Stimulated activated effector memory CD8-positive, alpha-beta T cell treated with anti-CD3 and anti-CD28 coated beads, Interleukin-12 subunit alpha, Interleukin-12 subunit beta, amount 100 ng/mL, for 72 hours (primary cell): ENCODE measurements at regions not wholly inside any gene's neighbourhood (a gene's known extent, or its start where the extent isn't known, plus 50 kb on each side); places are given as distances from the start of the nearest gene placed in this dataset.
"Not testable (repeated sequence)": the region's sequence is repeated elsewhere in the genome, so short reads cannot be mapped to it uniquely, and the experiment has no call there.

Experiments
- ATAC-seq: fragments of 150-1000 bp; cut with Tn5 transposase; 2 replicates; pipeline ENCODE4 v1.10.0; 2021
- DNase-seq, 2 donors: peaks; one replicate each; pipeline ENCODE4 v3.0.0; 2021 to 2022; ENCODE audit warnings: low spot score in 2 of 2
- H3K27ac Mint-ChIP-seq: one replicate; pipeline ENCODE4 v1.8.0; 2022; ENCODE audit warnings: mild to moderate bottlenecking, mixed read lengths
- H3K36me3 Mint-ChIP-seq: one replicate; pipeline ENCODE4 v1.8.0; 2022; ENCODE audit warnings: mild to moderate bottlenecking, mixed read lengths
- H3K4me1 Mint-ChIP-seq: one replicate; pipeline ENCODE4 v1.8.0; 2022; ENCODE audit warnings: mixed read lengths
- H3K4me3 Mint-ChIP-seq: one replicate; pipeline ENCODE4 v1.8.0; 2022; ENCODE audit warnings: mild to moderate bottlenecking, mixed read lengths
- H3K9me3 Mint-ChIP-seq: one replicate; pipeline ENCODE4 v1.8.0; 2022; ENCODE audit warnings: mixed read lengths

DNA sequence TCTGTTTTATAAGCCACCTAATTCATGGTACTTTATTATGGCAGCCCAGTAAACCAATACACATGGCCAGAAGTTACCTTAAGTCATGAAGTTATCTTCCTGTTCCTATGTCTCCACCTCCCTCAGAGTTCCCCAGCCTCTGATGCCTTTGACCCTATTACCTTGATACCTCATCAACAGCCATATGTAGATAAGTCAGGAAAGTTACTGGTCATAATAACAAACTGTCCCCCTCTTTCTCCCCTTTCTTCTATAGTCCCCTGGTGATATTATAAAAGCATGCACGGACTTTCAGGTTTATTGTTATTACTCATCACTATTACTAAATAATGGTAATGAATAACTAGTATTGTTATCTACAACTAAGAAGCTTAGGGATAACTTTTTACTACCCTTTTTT lies 168.9 kb upstream of the FER start:
- no peak overlapping the region for H3K4me3 Mint-ChIP-seq
- H3K27ac Mint-ChIP-seq: no peak overlapping the region
- ATAC-seq (no peak), DNase-seq (no peak)
- peaks cover 2% of the 10 kb centered on the region for H3K9me3 Mint-ChIP-seq
- no peaks in the 10 kb centered on the region for H3K4me1 Mint-ChIP-seq
- H3K36me3 Mint-ChIP-seq: no peaks in the 10 kb centered on the region

DNA sequence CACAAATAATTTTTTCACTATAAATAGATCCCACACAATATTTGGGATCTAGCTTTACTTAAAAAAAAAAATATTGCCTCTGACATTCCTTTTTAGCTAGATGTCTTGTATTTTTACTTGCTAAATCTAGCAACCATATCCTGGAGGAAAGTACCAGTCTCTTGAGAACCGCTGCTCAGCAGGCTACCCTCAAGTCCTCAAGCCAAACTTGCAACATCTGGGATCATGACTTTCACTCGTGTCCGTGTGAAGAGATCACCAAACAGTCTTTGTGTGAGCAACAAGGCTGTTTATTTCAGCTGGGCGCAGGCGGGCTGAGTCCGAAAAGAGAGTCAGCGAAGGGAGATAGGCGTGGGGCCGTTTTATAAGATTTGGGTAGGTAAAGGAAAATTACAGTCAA lies 180.3 kb upstream of the FER start:
- H3K9me3 Mint-ChIP-seq: peaks cover 1% of the 10 kb centered on the region
- H3K27ac Mint-ChIP-seq: no peak overlapping the region
- DNase-seq (no peak), ATAC-seq (no peak)
- H3K4me3 Mint-ChIP-seq: no peak overlapping the region
- H3K36me3 Mint-ChIP-seq: no peaks in the 10 kb centered on the region
- H3K4me1 Mint-ChIP-seq: no peaks in the 10 kb centered on the region

DNA sequence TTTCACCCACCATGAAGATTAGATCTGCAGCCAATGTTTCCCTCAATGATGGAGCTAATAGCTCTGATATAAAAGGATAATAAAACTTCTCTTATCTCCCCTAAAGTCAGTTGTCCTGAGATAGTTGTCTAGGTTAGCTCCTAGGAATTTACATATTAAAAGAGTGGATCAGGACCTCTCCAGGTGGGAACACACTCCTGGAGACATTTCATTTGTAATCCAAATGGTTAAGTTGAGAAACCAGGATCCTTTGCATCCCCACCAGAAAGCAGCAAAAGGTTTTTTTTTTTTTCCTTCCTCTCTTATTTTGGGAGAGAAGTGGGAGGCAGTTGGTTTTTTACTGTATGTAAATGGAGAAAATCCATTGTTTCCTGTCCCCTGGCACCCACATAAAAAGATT lies 182.5 kb upstream of the FBXL17 start:
- Mint-ChIP-seq H3K4me1 (no peaks in the 10 kb centered on the region), H3K27ac (no peak overlapping the region), H3K36me3 (no peaks in the 10 kb centered on the region), H3K9me3 (no peaks in the 10 kb centered on the region), H3K4me3 (no peak overlapping the region)
- no peak for DNase-seq
- ATAC-seq: no peak

DNA sequence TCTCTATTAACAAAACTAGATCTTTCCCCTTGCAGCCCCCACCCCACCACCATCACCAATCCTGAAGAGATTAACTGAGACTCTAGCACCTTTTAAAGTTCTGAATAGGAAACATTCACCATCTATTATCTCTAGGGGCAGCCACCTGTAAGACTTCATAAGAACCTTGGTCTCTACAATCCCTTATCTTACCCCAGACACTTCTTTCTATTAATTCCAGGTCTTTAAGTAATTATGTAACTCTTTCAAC lies 180.2 kb upstream of the FBXL17 start:
- Mint-ChIP-seq H3K27ac (no peak overlapping the region), H3K4me1 (no peaks in the 10 kb centered on the region), H3K4me3 (no peak overlapping the region), H3K9me3 (no peaks in the 10 kb centered on the region), H3K36me3 (no peaks in the 10 kb centered on the region)
- no peak for ATAC-seq
- no peak for DNase-seq

DNA sequence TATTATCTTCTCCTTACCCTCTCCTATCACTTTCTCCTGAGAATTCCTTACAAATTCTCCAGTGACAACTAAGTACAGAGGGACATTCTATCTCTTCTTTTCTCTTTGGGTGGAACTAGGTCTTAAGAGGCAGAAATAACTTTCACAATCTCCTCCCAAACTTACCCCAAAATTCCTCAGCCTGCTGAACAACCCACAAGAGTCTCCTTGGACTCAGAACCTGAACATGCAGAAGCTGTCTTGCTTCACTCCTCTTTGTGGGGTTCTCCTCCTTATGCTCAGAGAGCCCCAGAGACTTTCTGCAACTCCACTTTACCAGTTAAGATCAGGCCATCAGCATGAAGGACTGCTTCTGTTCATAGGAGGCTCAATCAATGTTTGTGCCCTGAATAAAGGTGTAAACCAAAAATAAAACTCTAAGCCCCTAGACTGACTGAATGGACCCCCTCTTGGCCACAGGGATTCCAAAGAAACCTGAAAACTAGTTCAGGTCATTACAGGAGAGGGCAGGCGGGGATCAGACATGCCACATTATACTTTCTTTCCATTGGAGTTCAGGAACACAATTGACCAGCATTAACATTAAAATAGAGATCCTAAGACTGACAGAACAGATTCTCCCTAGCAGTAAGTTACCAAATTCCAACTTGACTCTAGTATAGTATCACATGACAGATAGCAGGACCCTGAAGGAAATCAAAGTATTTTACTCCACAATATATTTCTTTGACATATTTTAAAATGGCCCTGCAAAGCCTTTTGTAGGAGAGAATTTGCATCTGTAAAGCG lies 179.7 kb upstream of the FBXL17 start:
- Mint-ChIP-seq H3K27ac (no peak overlapping the region), H3K4me3 (no peak overlapping the region), H3K9me3 (no peaks in the 10 kb centered on the region), H3K4me1 (no peaks in the 10 kb centered on the region), H3K36me3 (no peaks in the 10 kb centered on the region)
- no peak for DNase-seq
- no peak for ATAC-seq

DNA sequence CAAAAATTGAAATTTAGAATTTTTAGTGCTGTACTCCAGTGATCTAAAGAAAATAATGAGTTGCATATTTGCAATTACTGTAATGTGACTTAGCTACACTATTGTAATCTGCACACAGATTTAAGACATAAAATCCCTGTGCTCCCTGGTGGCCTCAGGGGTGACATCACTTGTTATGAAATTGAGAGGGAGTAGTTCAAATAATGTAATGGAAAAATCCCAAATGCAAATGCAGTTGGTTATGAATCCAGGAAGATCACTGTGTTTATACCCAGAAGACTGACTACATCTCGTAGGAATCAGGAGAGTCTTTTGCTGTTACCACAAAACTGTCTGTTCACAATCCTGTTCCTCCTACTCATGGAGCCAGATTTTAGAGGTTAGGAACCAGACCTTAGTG lies 178.7 kb upstream of the FBXL17 start:
- Mint-ChIP-seq H3K9me3 (no peaks in the 10 kb centered on the region), H3K36me3 (no peaks in the 10 kb centered on the region), H3K27ac (no peak overlapping the region), H3K4me3 (no peak overlapping the region), H3K4me1 (no peaks in the 10 kb centered on the region)
- DNase-seq: no peak
- no peak for ATAC-seq

DNA sequence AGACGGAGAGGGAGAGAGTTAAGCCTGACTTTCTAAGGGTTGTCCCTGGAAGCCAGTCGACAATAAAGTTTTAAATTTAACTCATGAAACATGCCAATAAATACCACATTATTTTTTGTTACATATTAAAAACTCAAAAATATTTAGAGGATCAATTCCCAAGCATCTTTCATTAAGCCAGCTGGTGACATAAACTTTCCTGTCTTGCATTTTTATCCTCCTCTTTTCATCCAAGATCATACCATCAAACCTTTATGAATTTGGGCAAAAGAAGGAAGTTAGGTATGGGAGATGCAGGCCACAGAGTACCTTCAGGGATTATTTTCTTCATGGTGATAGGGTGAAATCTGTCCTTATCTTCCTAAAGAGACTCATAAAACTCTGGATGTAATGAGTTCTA lies 178.3 kb upstream of the FBXL17 start:
- Mint-ChIP-seq H3K36me3 (no peaks in the 10 kb centered on the region), H3K4me3 (no peak overlapping the region), H3K4me1 (no peaks in the 10 kb centered on the region), H3K9me3 (no peaks in the 10 kb centered on the region), H3K27ac (no peak overlapping the region)
- ATAC-seq (no peak), DNase-seq (no peak)

DNA sequence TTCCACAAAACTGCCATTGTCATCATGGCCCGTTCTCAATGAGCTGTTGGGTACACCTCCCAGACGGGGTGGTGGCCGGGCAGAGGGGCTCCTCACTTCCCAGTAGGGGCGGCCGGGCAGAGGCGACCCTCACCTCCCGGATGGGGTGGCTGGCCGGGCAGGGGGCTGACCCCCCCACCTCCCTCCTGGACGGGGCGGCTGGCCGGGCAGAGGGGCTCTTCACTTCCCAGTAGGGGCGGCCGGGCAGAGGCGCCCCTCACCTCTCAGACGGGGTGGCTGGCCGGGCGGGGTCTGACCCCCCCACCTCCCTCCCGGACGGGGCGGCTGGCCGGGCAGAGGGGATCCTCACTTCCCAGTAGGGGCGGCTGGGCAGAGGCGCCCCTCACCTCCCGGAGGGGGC lies 176.9 kb upstream of the FBXL17 start:
- H3K36me3 Mint-ChIP-seq, ATAC-seq, H3K4me3 Mint-ChIP-seq, H3K27ac Mint-ChIP-seq, DNase-seq, H3K9me3 Mint-ChIP-seq, H3K4me1 Mint-ChIP-seq: not testable (repeated sequence)

DNA sequence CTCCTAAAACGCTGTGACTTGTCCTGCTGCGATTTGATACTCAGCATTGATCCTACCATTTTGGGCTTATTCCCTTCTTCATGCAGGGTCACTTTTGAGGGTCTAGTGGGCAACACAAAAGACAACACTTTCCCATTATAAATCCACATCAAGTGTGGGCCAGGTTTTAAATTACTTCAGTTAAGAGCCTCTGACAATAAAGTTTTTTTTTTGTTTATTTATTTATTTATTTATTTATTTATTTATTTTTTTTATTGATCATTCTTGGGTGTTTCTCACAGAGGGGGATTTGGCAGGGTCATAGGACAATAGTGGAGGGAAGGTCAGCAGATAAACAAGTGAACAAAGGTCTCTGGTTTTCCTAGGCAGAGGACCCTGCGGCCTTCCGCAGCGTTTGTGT lies 176.2 kb upstream of the FBXL17 start:
- not testable (repeated sequence) for H3K4me1 Mint-ChIP-seq, H3K9me3 Mint-ChIP-seq, DNase-seq, ATAC-seq, H3K27ac Mint-ChIP-seq, H3K4me3 Mint-ChIP-seq, H3K36me3 Mint-ChIP-seq

DNA sequence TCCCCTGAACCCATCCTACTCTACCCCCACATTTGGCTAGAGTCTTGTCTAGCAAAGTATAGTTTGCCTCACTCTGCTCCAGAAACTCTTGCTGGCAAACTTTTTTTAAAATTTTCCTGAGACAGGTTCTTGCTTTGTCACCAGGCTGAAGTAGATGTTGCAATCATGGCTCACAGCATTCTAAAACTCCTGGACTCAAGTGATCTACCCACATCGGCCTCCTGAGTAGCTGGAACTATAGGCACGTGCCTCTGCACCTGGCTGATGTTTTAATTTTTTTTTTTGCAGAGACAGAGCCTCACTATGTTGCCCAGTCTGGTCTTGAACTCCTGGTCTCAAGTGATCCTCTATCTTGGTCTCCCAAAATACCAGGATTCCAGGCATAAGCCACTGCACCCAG lies 175.8 kb upstream of the FBXL17 start:
- H3K4me3 Mint-ChIP-seq: no peak overlapping the region
- H3K4me1 Mint-ChIP-seq: no peaks in the 10 kb centered on the region
- H3K36me3 Mint-ChIP-seq: no peaks in the 10 kb centered on the region
- H3K27ac Mint-ChIP-seq: no peak overlapping the region
- no peaks in the 10 kb centered on the region for H3K9me3 Mint-ChIP-seq
- ATAC-seq (no peak), DNase-seq (no peak)

DNA sequence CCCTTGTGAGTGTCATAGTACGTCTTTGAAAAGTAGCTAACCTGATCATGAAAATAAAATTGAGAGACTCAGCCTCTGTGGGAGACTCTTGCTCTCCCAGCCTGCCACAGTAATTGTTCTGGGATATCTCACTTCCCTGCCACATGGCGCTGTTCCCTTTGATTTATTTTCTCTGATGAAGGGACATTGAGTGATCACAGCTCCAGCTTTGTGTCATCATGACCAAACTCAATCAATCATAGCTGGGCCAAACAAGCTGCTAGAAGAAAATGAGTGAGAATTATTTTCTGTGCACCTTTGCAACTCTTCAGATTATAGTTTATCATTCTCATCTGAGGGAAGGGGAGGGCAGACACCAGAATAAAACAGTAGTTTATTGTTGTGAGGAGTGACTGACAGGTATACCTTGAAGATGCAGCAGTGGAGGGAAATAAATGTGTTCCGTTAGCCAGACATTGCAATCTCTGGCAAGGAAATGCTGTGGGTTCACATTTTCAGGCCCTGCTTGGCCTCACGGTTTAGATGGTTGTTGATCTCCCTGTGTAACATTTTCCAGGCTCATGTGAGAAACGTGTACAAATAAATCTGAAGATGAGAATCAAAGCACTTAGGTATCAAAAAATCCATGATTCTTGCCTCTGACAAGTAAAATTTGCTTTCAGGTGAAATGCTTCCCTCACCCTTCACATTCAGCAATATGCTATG lies 174.7 kb upstream of the FBXL17 start:
- H3K9me3 Mint-ChIP-seq: no peaks in the 10 kb centered on the region
- ATAC-seq (no peak), DNase-seq (no peak)
- no peaks in the 10 kb centered on the region for H3K36me3 Mint-ChIP-seq
- no peak overlapping the region for H3K4me3 Mint-ChIP-seq
- H3K4me1 Mint-ChIP-seq: no peaks in the 10 kb centered on the region
- H3K27ac Mint-ChIP-seq: no peak overlapping the region

DNA sequence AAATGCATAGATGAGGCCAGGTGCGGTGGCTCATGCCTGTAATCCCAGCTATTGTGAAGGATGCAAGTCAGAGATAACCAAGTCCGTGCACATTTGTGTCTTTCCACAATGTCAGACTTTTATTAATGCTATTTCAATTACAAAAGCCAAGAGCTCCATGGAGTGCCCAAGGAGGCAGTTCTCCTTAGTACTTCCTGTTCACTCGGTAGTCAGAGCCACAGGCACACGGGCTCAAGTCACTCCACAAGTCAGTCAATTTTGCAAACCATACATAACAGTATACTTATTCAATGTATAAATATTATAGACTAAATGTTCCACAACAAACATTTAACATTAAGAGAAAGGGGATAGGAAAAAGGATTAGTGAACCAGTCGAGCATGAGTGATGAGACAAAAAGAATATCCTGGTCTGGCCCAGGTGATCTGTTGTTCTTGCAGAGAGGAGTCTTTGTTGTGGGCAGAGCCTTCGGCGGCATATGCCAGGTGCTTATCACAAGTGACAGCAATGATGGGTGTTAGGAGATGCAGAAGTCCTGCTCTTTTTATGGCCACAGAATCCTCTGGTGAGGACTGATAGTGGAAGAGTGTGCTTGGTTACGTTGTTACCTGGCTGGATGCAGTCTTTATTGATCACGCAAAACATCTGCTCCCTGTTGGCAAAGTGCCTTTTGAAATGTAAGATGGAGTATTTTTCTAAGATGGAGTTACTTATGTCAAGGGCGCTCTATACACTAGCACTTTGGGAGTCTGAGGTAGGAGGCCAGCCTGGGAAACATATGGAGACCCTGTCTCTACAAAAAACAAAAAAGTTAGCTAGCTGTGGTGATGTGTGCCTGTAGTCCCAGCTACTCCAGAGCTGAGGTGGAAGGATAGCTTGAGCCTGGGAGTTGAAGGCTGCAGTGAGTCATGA lies 167.0 kb upstream of the FBXL17 start:
- Mint-ChIP-seq H3K27ac (no peak overlapping the region), H3K9me3 (no peaks in the 10 kb centered on the region), H3K4me1 (no peaks in the 10 kb centered on the region), H3K4me3 (no peak overlapping the region), H3K36me3 (no peaks in the 10 kb centered on the region)
- ATAC-seq: no peak
- no peak for DNase-seq

DNA sequence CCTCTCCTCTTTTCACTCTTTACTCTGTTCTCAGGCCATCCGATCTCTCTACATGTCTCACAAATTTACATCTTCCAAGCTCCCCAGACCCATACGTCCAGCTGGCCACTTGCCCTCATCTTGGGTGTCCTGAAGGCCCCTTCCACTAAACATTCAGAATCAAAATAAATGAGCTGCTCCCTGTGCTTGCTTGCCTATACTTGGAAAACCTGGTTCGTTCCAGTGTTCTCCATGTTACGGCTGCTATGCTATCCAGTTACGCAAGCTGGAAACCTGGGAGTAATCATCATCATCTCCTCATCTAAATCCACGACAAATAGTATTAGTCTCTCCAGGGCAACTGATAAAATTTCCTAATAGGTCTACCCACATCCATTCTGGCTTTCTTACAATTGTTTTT lies 165.0 kb upstream of the FBXL17 start:
- H3K27ac Mint-ChIP-seq: no peak overlapping the region
- H3K4me1 Mint-ChIP-seq: no peaks in the 10 kb centered on the region
- no peaks in the 10 kb centered on the region for H3K36me3 Mint-ChIP-seq
- ATAC-seq (no peak), DNase-seq (no peak)
- H3K4me3 Mint-ChIP-seq: no peak overlapping the region
- H3K9me3 Mint-ChIP-seq: no peaks in the 10 kb centered on the region

DNA sequence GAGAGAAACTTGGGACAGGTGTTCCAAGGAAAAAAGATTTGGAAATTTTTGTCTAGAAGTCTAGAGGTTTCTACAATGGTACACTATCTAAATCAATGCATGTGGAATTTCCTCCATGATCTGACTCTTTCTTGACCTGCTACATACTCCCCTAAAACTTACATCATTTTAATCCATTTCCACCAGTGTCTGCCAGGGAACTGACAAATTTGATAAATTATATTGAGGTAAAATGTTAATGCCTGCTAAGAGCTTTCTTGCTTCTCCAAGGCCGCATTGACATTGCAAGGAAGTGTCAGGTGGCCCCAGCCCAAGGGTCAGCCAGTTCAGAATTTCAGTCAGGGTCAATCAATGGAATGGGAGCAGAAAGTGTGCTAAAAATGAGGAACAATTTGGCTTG lies 163.4 kb upstream of the FBXL17 start:
- Mint-ChIP-seq H3K36me3 (no peaks in the 10 kb centered on the region), H3K4me1 (no peaks in the 10 kb centered on the region), H3K27ac (no peak overlapping the region), H3K9me3 (no peaks in the 10 kb centered on the region), H3K4me3 (no peak overlapping the region)
- ATAC-seq (no peak), DNase-seq (no peak)

DNA sequence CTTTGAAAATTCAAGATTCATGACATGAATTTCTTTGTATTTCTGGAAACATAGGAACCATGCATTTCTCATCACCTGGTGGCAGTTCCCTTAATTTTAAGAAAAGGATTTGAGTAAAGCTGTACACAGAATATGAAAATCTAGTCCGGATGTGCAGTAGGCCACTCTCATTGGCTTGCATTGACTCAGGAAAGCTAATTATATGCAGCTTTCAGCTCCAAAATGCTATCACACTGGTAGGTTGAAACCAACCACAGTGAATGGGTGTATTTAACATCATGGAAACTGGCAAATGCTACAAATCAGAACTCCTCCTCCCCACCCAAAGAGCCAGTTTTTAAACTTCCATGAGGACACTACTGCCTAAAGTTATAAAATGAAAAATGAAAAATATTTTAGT lies 161.6 kb upstream of the FBXL17 start:
- H3K9me3 Mint-ChIP-seq: no peaks in the 10 kb centered on the region
- no peak overlapping the region for H3K4me3 Mint-ChIP-seq

DNA sequence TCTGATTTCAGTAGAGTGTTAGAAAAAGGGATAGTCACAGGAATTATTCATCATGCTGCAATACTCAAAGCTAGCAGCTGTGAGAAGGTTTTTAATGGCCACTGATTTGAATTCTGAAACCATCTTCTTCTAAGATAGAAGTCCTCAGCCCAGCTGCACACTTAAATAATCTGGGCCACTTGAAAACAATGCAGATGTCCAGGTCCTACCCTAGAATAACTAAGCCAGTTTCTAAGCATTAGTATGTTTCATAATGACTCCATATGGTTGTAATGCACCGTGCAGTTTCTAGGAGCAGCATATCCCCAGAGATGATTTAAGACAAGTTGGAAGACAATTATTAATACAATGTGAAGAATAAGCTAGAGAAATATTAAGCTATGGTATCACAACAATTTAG lies 159.9 kb upstream of the FBXL17 start:
- no peaks in the 10 kb centered on the region for H3K4me1 Mint-ChIP-seq
- no peaks in the 10 kb centered on the region for H3K9me3 Mint-ChIP-seq
- no peaks in the 10 kb centered on the region for H3K36me3 Mint-ChIP-seq
- no peak overlapping the region for H3K27ac Mint-ChIP-seq
- ATAC-seq: no peak
- no peak overlapping the region for H3K4me3 Mint-ChIP-seq
- DNase-seq: no peak

More for the DNA sequence above, 161.6 kb upstream of the FBXL17 start:
- DNase-seq (no peak), ATAC-seq (no peak)
- no peaks in the 10 kb centered on the region for H3K4me1 Mint-ChIP-seq
- H3K27ac Mint-ChIP-seq: no peak overlapping the region
- H3K36me3 Mint-ChIP-seq: no peaks in the 10 kb centered on the region
